ENCODE measurements at regions not wholly inside any gene's neighbourhood (a gene's known extent, or its start where the extent isn't known, plus 50 kb on each side); places are given as distances from the start of the nearest gene placed in this dataset.

GRCh38 chr1:10935724-10936123 is 76.7 kb upstream of the TARDBP start:
- H4K20me1 ChIP-seq (ENCODE audit: control insufficient read depth, insufficient read depth), result no peaks in the 10 kb centered on the region
- no peak overlapping the region for H3K27ac ChIP-seq (ENCODE audit: control insufficient read depth, insufficient read depth)
- ATAC-seq, result no peak
- BruUV-seq (replicated peaks), result no TSS peak
- RAD21 ChIA-PET (ENCODE audit: unreplicated experiment), result no interaction called here
- DNase-seq (ENCODE audit: low read depth, low spot score), result no peak
- no peak overlapping the region for H3K9ac ChIP-seq (ENCODE audit: control insufficient read depth, insufficient read depth, low read length)
- no peak overlapping the region for H2AFZ ChIP-seq (ENCODE audit: control insufficient read depth, low read depth, low read length)
- in situ Hi-C loops (cut with MboI), result no loop called here
- intact Hi-C loops (cut with micrococcal nuclease; ENCODE audit: unreplicated experiment), result no loop called here
- TF ChIP-seq FOXM1 (IDR thresholded peaks at IDR 0.05; ENCODE audit: low read depth, low read length) (no peak), JUNB (IDR thresholded peaks at IDR 0.05) (no peak), RAD51 (IDR thresholded peaks at IDR 0.05) (no peak)
- H3K79me2 ChIP-seq (ENCODE audit: control insufficient read depth, insufficient read depth, low read length), result no peaks in the 10 kb centered on the region
- H3K4me3 ChIP-seq, result no peak overlapping the region
- H3K4me2 ChIP-seq (ENCODE audit: control insufficient read depth, insufficient read depth), result no peak overlapping the region
- no peaks in the 10 kb centered on the region for H3K36me3 ChIP-seq (ENCODE audit: control insufficient read depth in 2 of 2, insufficient read depth in 2 of 2, low read length in 1 of 2)
- POLR2A ChIA-PET, result no interaction called here
- SMC1A ChIA-PET (ENCODE audit: uncharacterized antibody, unreplicated experiment), result no interaction called here
- no peak for FAIRE-seq
- H3K27me3 ChIP-seq (replicated peaks in 1 of 2; ENCODE audit: control insufficient read depth in 2 of 2, insufficient read depth in 2 of 2, low read length in 1 of 2), result peaks cover 4 to 5% of the 10 kb centered on the region in 2 experiments; a peak in 3 of 4 replicates
- WGBS (ENCODE audit: insufficient coverage, insufficient replicate concordance, low lambda C conversion rate, missing lambda C conversion rate), result 62% methylated on average over 7 of the region's 7 CpGs
- H3K4me1 ChIP-seq (ENCODE audit: control insufficient read depth, insufficient read depth, low read length), result peaks cover 16% of the 10 kb centered on the region
- peaks cover 2% of the 10 kb centered on the region; the same call in 1 of the 3 replicates for H3K9me3 ChIP-seq (replicated peaks; ENCODE audit: control insufficient read depth, insufficient read depth, low read length)
- CTCF ChIA-PET, result no interaction called here

- in situ Hi-C loops (cut with MboI), result no loop called here
- no peak for ATAC-seq
- DNase-seq (ENCODE audit: low read depth, low spot score), result no peak
- no peaks in the 10 kb centered on the region for H3K9me3 ChIP-seq (replicated peaks; ENCODE audit: control insufficient read depth, insufficient read depth, low read length)
- H3K4me1 ChIP-seq (ENCODE audit: control insufficient read depth, insufficient read depth, low read length), result peaks cover 21% of the 10 kb centered on the region
- FAIRE-seq, result no peak
- H3K4me3 ChIP-seq, result no peak overlapping the region
- no TSS peak for BruUV-seq (replicated peaks)
- no peaks in the 10 kb centered on the region for H4K20me1 ChIP-seq (ENCODE audit: control insufficient read depth, insufficient read depth)
- POLR2A ChIA-PET, result interaction anchor here (0.6 to 0.7 kb wide), 2 partner anchors 14 to 333 kb away, joined by 5 read pairs; no protein-coding TSS in a partner anchor
- H2AFZ ChIP-seq (ENCODE audit: control insufficient read depth, low read depth, low read length), result no peak overlapping the region
- peaks cover 4 to 5% of the 10 kb centered on the region in 2 experiments; a peak in 3 of 4 replicates for H3K27me3 ChIP-seq (replicated peaks in 1 of 2; ENCODE audit: control insufficient read depth in 2 of 2, insufficient read depth in 2 of 2, low read length in 1 of 2)
- H3K4me2 ChIP-seq (ENCODE audit: control insufficient read depth, insufficient read depth), result no peak overlapping the region
- 62% methylated on average over 19 of the region's 19 CpGs for WGBS (ENCODE audit: insufficient coverage, insufficient replicate concordance, low lambda C conversion rate, missing lambda C conversion rate)
- RAD21 ChIA-PET (ENCODE audit: unreplicated experiment), result interaction anchor here (0.6 to 0.7 kb wide), 2 partner anchors 9 to 1077 kb away, joined by 3 to 4 read pairs; no protein-coding TSS in a partner anchor
- H3K27ac ChIP-seq (ENCODE audit: control insufficient read depth, insufficient read depth), result no peak overlapping the region
- SMC1A ChIA-PET (ENCODE audit: uncharacterized antibody, unreplicated experiment), result interaction anchor here (0.6 to 1.0 kb wide), 2 partner anchors 83 to 442 kb away, joined by 3 read pairs; no protein-coding TSS in a partner anchor
- no peaks in the 10 kb centered on the region for H3K79me2 ChIP-seq (ENCODE audit: control insufficient read depth, insufficient read depth, low read length)
- TF ChIP-seq MEF2B (IDR thresholded peaks at IDR 0.05; ENCODE audit: partially characterized antibody, poor library complexity, severe bottlenecking) (no peak), BACH1 (IDR thresholded peaks at IDR 0.05; ENCODE audit: borderline replicate concordance) (no peak), CBX3 (IDR thresholded peaks at IDR 0.05; ENCODE audit: borderline replicate concordance, low read depth) (no peak), RUNX3 (IDR thresholded peaks at IDR 0.05; ENCODE audit: low read length) (no peak), ZNF384 (IDR thresholded peaks at IDR 0.05; ENCODE audit: borderline replicate concordance, low read depth, low read length) (no peak), HDAC2 (IDR thresholded peaks at IDR 0.05) (no peak), SUZ12 (IDR thresholded peaks at IDR 0.05; ENCODE audit: unreplicated experiment) (no peak), ATF7 (IDR thresholded peaks at IDR 0.05; ENCODE audit: low read depth) (no peak), FOXK2 (IDR thresholded peaks at IDR 0.05) (no peak), CUX1 (IDR thresholded peaks at IDR 0.05; ENCODE audit: insufficient replicate concordance, low read depth, low read length) (no peak)
- intact Hi-C loops (cut with micrococcal nuclease; ENCODE audit: unreplicated experiment), result no loop called here
- H3K36me3 ChIP-seq (ENCODE audit: control insufficient read depth in 2 of 2, insufficient read depth in 2 of 2, low read length in 1 of 2), result no peaks in the 10 kb centered on the region
- CTCF ChIA-PET, result interaction anchor here (0.6 to 0.7 kb wide), 3 partner anchors 10 to 600 kb away, joined by 3 to 4 read pairs (median 3); no protein-coding TSS in a partner anchor
- H3K9ac ChIP-seq (ENCODE audit: control insufficient read depth, insufficient read depth, low read length), result no peak overlapping the region
Measured at GRCh38 chr1:10936998-10937901, 75.2 kb upstream of the TARDBP start.

Measured in GM12878 (cell line).